ENCODE measurements at regions not wholly inside any gene's neighbourhood (a gene's known extent, or its start where the extent isn't known, plus 50 kb on each side); places are given as distances from the start of the nearest gene placed in this dataset.

GRCh38 chr12:66746489-66747201 is 67.8 kb upstream of the GRIP1 start:
- Histone ChIP-seq H3K9me3 (ENCODE audit: control insufficient read depth, insufficient read depth, low read length) (no peaks in the 10 kb centered on the region), H3K4me1 (ENCODE audit: control insufficient read depth, insufficient read depth, low read length) (peaks cover 2% of the 10 kb centered on the region), H3K36me3 (ENCODE audit: control insufficient read depth, insufficient read depth, low read length) (no peaks in the 10 kb centered on the region), H3K27ac (ENCODE audit: low read length) (no peak overlapping the region), H3K4me3 (ENCODE audit: low read length) (no peak overlapping the region), H3K27me3 (ENCODE audit: control insufficient read depth, insufficient read depth, low read length) (peaks cover 3% of the 10 kb centered on the region)
- TF ChIP-seq, protein P1, sequence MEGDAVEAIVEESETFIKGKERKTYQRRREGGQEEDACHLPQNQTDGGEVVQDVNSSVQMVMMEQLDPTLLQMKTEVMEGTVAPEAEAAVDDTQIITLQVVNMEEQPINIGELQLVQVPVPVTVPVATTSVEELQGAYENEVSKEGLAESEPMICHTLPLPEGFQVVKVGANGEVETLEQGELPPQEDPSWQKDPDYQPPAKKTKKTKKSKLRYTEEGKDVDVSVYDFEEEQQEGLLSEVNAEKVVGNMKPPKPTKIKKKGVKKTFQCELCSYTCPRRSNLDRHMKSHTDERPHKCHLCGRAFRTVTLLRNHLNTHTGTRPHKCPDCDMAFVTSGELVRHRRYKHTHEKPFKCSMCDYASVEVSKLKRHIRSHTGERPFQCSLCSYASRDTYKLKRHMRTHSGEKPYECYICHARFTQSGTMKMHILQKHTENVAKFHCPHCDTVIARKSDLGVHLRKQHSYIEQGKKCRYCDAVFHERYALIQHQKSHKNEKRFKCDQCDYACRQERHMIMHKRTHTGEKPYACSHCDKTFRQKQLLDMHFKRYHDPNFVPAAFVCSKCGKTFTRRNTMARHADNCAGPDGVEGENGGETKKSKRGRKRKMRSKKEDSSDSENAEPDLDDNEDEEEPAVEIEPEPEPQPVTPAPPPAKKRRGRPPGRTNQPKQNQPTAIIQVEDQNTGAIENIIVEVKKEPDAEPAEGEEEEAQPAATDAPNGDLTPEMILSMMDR (IDR thresholded peaks at IDR 0.05): no peak
- Mint-ChIP-seq H3K27me3 (ENCODE audit: low read depth in 2 of 2) (peaks cover 4 to 29% of the 10 kb centered on the region in 2 donors), H3K4me3 (no peak overlapping the region), H3K27ac (no peak overlapping the region), H3K9me3 (no peaks in the 10 kb centered on the region), H3K36me3 (no peaks in the 10 kb centered on the region), H3K4me1 (peaks cover 14% of the 10 kb centered on the region in 2 donors)
- DNase-seq (no peak), ATAC-seq (no peak)
- WGBS (ENCODE audit: insufficient coverage): 75% methylated on average over 1 of the region's 1 CpG
- intact Hi-C loops (cut with micrococcal nuclease): no loop called here

DNA sequence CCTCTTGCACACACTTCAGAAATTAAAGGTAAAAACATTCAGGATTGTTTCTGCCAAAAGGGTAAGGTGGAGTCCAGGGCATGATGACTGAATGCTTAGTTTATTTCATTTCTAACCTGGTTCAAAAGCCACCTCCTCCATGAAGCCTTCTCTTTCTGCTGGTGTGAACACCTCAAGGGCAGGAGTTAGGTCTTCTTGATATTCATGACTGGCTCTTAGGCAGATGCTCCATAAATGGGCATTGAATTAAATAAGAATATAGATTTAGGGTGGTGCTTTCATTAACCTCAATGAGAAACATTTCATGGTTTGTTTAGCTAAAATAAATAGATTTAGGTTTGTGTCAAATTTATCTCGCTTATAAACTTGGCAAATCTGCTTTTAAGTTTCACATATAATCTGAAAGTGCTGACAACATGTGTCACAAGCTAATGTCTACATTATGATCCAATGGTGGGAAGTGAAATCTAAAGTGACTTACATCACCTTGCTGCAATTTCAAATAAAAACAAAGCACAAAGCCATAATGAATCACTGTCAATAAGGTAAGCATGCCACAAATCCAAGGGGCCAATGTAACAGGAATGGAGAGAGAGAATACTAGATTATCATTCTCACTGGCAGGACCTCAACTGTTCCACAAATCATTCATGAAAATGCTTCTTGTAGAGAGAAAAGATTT is 72.7 kb upstream of the GRIP1 start:
- Histone ChIP-seq H3K27me3 (ENCODE audit: control insufficient read depth, insufficient read depth, low read length) (peaks cover 3% of the 10 kb centered on the region), H3K4me3 (ENCODE audit: low read length) (no peak overlapping the region), H3K36me3 (ENCODE audit: control insufficient read depth, insufficient read depth, low read length) (no peaks in the 10 kb centered on the region), H3K9me3 (ENCODE audit: control insufficient read depth, insufficient read depth, low read length) (no peaks in the 10 kb centered on the region), H3K27ac (ENCODE audit: low read length) (no peak overlapping the region), H3K4me1 (ENCODE audit: control insufficient read depth, insufficient read depth, low read length) (no peaks in the 10 kb centered on the region)
- Mint-ChIP-seq H3K4me3 (no peak overlapping the region), H3K27me3 (ENCODE audit: low read depth in 2 of 2) (peaks cover 7 to 44% of the 10 kb centered on the region in 2 donors), H3K27ac (no peak overlapping the region), H3K36me3 (no peaks in the 10 kb centered on the region), H3K9me3 (no peaks in the 10 kb centered on the region), H3K4me1 (peaks cover 9 to 11% of the 10 kb centered on the region in 2 donors)
- intact Hi-C loops (cut with micrococcal nuclease): no loop called here
- WGBS (ENCODE audit: insufficient coverage): 88% methylated on average over 1 of the region's 1 CpG
- TF ChIP-seq, protein P1 (IDR thresholded peaks at IDR 0.05): no peak
- DNase-seq (no peak), ATAC-seq (no peak)

GRCh38 chr12:66753810-66754209 is 74.9 kb upstream of the GRIP1 start:
- intact Hi-C loops (cut with micrococcal nuclease): no loop called here
- peaks cover 3% of the 10 kb centered on the region for H3K27me3 ChIP-seq (ENCODE audit: control insufficient read depth, insufficient read depth, low read length)
- no peaks in the 10 kb centered on the region for H3K4me1 ChIP-seq (ENCODE audit: control insufficient read depth, insufficient read depth, low read length)
- Mint-ChIP-seq H3K9me3 (no peaks in the 10 kb centered on the region), H3K27ac (no peak overlapping the region), H3K4me3 (no peak overlapping the region), H3K36me3 (no peaks in the 10 kb centered on the region), H3K4me1 (peaks cover 15% of the 10 kb centered on the region in 2 donors), H3K27me3 (ENCODE audit: low read depth in 2 of 2) (peaks cover 7 to 44% of the 10 kb centered on the region in 2 donors)
- TF ChIP-seq, protein P1 (IDR thresholded peaks at IDR 0.05): no peak
- no peak overlapping the region for H3K4me3 ChIP-seq (ENCODE audit: low read length)
- H3K36me3 ChIP-seq (ENCODE audit: control insufficient read depth, insufficient read depth, low read length): no peaks in the 10 kb centered on the region
- no peak for ATAC-seq
- no peaks in the 10 kb centered on the region for H3K9me3 ChIP-seq (ENCODE audit: control insufficient read depth, insufficient read depth, low read length)
- no peak for DNase-seq
- H3K27ac ChIP-seq (ENCODE audit: low read length): no peak overlapping the region
- no CpG with 5 or more reads among the region's 1 CpG for WGBS (ENCODE audit: insufficient coverage)
